ENCODE measurements at regions not wholly inside any gene's neighbourhood (a gene's known extent, or its start where the extent isn't known, plus 50 kb on each side); places are given as distances from the start of the nearest gene placed in this dataset.

DNA sequence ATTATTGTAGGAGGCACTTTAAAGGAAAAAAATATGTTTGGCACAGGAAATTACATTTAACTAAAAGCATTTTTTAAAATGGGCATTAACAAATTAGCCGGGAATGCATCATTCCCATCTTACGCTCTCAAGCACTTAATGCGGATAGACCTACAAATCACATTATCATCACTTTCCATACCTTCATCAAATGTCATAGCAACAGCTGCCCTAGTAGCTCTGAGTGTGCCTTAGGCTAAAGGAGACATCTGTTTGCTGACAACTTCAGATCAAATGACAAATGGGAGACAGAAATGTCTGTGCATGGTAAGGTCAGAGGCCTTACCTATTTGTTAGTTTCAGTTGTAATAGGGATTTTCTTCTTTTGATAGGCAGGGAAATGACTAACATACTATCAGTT is 773.2 kb upstream of the SLC10A2 start:
- DNase-seq (ENCODE audit: low spot score), result no peak
- H4K91ac ChIP-seq (ENCODE audit: low read depth, low read length, poor library complexity), result no peak overlapping the region
- no peak overlapping the region for H3K14ac ChIP-seq (ENCODE audit: low read length)
- H3K4ac ChIP-seq (ENCODE audit: low read length), result no peak overlapping the region
- no peak overlapping the region for H2AK5ac ChIP-seq (ENCODE audit: low read depth, low read length)
- no peaks in the 10 kb centered on the region for H3K36me3 ChIP-seq (replicated peaks in 1 of 2; ENCODE audit: control insufficient read depth in 2 of 2, insufficient read depth in 2 of 2, low read length in 2 of 2)
- no peak overlapping the region for H3K23ac ChIP-seq (ENCODE audit: low read depth, low read length, poor library complexity)
- H2BK12ac ChIP-seq (ENCODE audit: low read length), result no peak overlapping the region
- H3K4me2 ChIP-seq (ENCODE audit: insufficient read depth, low read length, poor library complexity, severe bottlenecking), result no peak overlapping the region
- H3K27ac ChIP-seq (replicated peaks; ENCODE audit: low read length), result no peak overlapping the region
- H2BK15ac ChIP-seq (ENCODE audit: low read length), result no peak overlapping the region
- no CpG with 5 or more reads among the region's 3 CpGs for WGBS, 2 donors (ENCODE audit: extremely low coverage in 2 of 2, insufficient read length in 2 of 2, insufficient replicate concordance in 1 of 2)
- H3K9me3 ChIP-seq (replicated peaks in 1 of 2; ENCODE audit: control insufficient read depth in 2 of 2, insufficient read depth in 1 of 2, low read depth in 1 of 2, low read length in 2 of 2), result peaks cover 0 to under 1% of the 10 kb centered on the region in 2 donors
- H2AFZ ChIP-seq (ENCODE audit: low read length), result no peak overlapping the region
- H3K18ac ChIP-seq (ENCODE audit: low read length), result no peak overlapping the region
- H4K8ac ChIP-seq (ENCODE audit: low read depth, low read length), result no peak overlapping the region
- H2BK5ac ChIP-seq (ENCODE audit: low read length), result no peak overlapping the region
- H3K9ac ChIP-seq (ENCODE audit: low read depth, low read length, poor library complexity), result no peak overlapping the region
- H3K27me3 ChIP-seq (ENCODE audit: control insufficient read depth in 3 of 3, insufficient read depth in 3 of 3, low read depth in 1 of 3, low read length in 3 of 3), result no peaks in the 10 kb centered on the region
- H3K4me1 ChIP-seq (ENCODE audit: control insufficient read depth in 2 of 2, insufficient read depth in 1 of 2, low read depth in 1 of 2, low read length in 2 of 2), result peaks cover 0 to 18% of the 10 kb centered on the region in 2 donors
- H3K79me1 ChIP-seq (ENCODE audit: low read depth, low read length), result no peaks in the 10 kb centered on the region
- H3K4me3 ChIP-seq (ENCODE audit: low read length in 2 of 2), result no peak overlapping the region
- no peak overlapping the region for H2BK120ac ChIP-seq (ENCODE audit: low read depth, low read length)

DNA sequence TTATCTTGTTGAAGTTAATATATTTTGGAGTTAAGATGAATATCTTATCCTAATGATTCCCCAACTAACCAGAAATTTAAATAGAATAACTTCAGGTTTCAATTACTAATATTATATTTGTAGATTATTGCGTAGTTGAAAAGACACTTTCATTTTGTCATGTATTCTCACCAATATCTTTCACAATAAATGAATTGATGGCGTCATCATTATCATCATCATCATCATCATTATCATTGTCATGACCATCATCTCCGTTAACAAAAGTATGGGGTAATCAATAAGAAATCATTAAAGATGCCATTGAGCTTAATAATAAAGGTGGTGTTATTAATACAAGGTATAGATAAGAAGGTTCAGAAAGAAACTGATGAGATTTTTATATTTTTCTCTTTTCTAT is 768.8 kb upstream of the SLC10A2 start:
- H2BK15ac ChIP-seq (ENCODE audit: low read length), result no peak overlapping the region
- no peaks in the 10 kb centered on the region for H3K79me1 ChIP-seq (ENCODE audit: low read depth, low read length)
- H2AFZ ChIP-seq (ENCODE audit: low read length), result no peak overlapping the region
- peaks cover 0 to 21% of the 10 kb centered on the region in 2 donors for H3K4me1 ChIP-seq (ENCODE audit: control insufficient read depth in 2 of 2, insufficient read depth in 1 of 2, low read depth in 1 of 2, low read length in 2 of 2)
- no peak overlapping the region for H3K4me2 ChIP-seq (ENCODE audit: insufficient read depth, low read length, poor library complexity, severe bottlenecking)
- no peak overlapping the region for H2BK5ac ChIP-seq (ENCODE audit: low read length)
- H3K36me3 ChIP-seq (replicated peaks in 1 of 2; ENCODE audit: control insufficient read depth in 2 of 2, insufficient read depth in 2 of 2, low read length in 2 of 2), result no peaks in the 10 kb centered on the region
- H2AK5ac ChIP-seq (ENCODE audit: low read depth, low read length), result no peak overlapping the region
- no peak overlapping the region for H4K8ac ChIP-seq (ENCODE audit: low read depth, low read length)
- H3K9ac ChIP-seq (ENCODE audit: low read depth, low read length, poor library complexity), result no peak overlapping the region
- no peak overlapping the region for H3K23ac ChIP-seq (ENCODE audit: low read depth, low read length, poor library complexity)
- H3K9me3 ChIP-seq (replicated peaks in 1 of 2; ENCODE audit: control insufficient read depth in 2 of 2, insufficient read depth in 1 of 2, low read depth in 1 of 2, low read length in 2 of 2), result peaks cover 0 to 14% of the 10 kb centered on the region in 2 donors
- WGBS, 2 donors (ENCODE audit: extremely low coverage in 2 of 2, insufficient read length in 2 of 2, insufficient replicate concordance in 1 of 2), result no CpG with 5 or more reads among the region's 3 CpGs
- no peak overlapping the region for H2BK12ac ChIP-seq (ENCODE audit: low read length)
- no peak overlapping the region for H3K14ac ChIP-seq (ENCODE audit: low read length)
- H3K4ac ChIP-seq (ENCODE audit: low read length), result no peak overlapping the region
- H3K4me3 ChIP-seq (ENCODE audit: low read length in 2 of 2), result no peak overlapping the region
- DNase-seq (ENCODE audit: low spot score), result no peak
- no peak overlapping the region for H3K27ac ChIP-seq (replicated peaks; ENCODE audit: low read length)
- H4K91ac ChIP-seq (ENCODE audit: low read depth, low read length, poor library complexity), result no peak overlapping the region
- no peak overlapping the region for H2BK120ac ChIP-seq (ENCODE audit: low read depth, low read length)
- H3K27me3 ChIP-seq (ENCODE audit: control insufficient read depth in 3 of 3, insufficient read depth in 3 of 3, low read depth in 1 of 3, low read length in 3 of 3), result no peaks in the 10 kb centered on the region
- no peak overlapping the region for H3K18ac ChIP-seq (ENCODE audit: low read length)

DNA sequence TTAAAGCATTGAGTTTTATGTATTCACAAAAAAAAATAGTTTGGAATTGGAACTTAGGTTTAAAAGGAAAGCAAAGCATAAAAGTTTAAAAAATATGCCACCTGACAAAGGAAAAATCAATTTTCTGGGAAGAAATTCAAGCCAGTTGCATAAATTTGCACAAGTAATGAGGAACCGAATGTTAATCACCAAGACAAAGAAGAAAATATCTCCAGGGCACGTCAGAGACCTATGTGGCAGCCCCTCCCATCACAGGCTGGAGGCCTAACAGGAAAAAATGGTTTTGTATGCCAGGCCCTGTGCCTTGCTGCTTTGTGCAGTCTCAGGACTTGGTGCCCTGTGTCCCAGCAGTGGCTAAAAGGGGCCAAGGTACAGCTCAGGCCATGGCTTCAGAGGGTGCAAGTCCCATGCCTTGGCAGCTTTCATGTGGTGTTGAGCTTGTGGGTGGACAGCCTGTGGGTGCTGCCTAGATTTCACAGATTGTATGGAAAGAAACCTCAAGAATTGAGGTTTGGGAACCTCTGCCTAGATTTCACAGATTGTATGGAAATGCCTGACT is 767.2 kb upstream of the SLC10A2 start:
- Histone ChIP-seq H2BK12ac (ENCODE audit: low read length) (no peak overlapping the region), H3K27ac (replicated peaks; ENCODE audit: low read length) (no peak overlapping the region), H2BK120ac (ENCODE audit: low read depth, low read length) (no peak overlapping the region), H3K4me2 (ENCODE audit: insufficient read depth, low read length, poor library complexity, severe bottlenecking) (no peak overlapping the region), H2AFZ (ENCODE audit: low read length) (no peak overlapping the region), H2BK15ac (ENCODE audit: low read length) (no peak overlapping the region), H3K4me1 (ENCODE audit: control insufficient read depth in 2 of 2, insufficient read depth in 1 of 2, low read depth in 1 of 2, low read length in 2 of 2) (peaks cover 0 to 13% of the 10 kb centered on the region in 2 donors), H3K23ac (ENCODE audit: low read depth, low read length, poor library complexity) (no peak overlapping the region), H3K27me3 (ENCODE audit: control insufficient read depth in 3 of 3, insufficient read depth in 3 of 3, low read depth in 1 of 3, low read length in 3 of 3) (no peaks in the 10 kb centered on the region), H3K4ac (ENCODE audit: low read length) (no peak overlapping the region), H3K9me3 (replicated peaks in 1 of 2; ENCODE audit: control insufficient read depth in 2 of 2, insufficient read depth in 1 of 2, low read depth in 1 of 2, low read length in 2 of 2) (peaks cover 0 to 14% of the 10 kb centered on the region in 2 donors), H4K91ac (ENCODE audit: low read depth, low read length, poor library complexity) (no peak overlapping the region), H2BK5ac (ENCODE audit: low read length) (no peak overlapping the region), H4K8ac (ENCODE audit: low read depth, low read length) (no peak overlapping the region), H3K36me3 (replicated peaks in 1 of 2; ENCODE audit: control insufficient read depth in 2 of 2, insufficient read depth in 2 of 2, low read length in 2 of 2) (no peaks in the 10 kb centered on the region), H2AK5ac (ENCODE audit: low read depth, low read length) (no peak overlapping the region), H3K4me3 (ENCODE audit: low read length in 2 of 2) (no peak overlapping the region), H3K14ac (ENCODE audit: low read length) (no peak overlapping the region), H3K9ac (ENCODE audit: low read depth, low read length, poor library complexity) (no peak overlapping the region), H3K18ac (ENCODE audit: low read length) (no peak overlapping the region), H3K79me1 (ENCODE audit: low read depth, low read length) (no peaks in the 10 kb centered on the region)
- no peak for DNase-seq (ENCODE audit: low spot score)
- WGBS, 2 donors (ENCODE audit: extremely low coverage in 2 of 2, insufficient read length in 2 of 2, insufficient replicate concordance in 1 of 2), result no CpG with 5 or more reads among the region's 2 CpGs

DNA sequence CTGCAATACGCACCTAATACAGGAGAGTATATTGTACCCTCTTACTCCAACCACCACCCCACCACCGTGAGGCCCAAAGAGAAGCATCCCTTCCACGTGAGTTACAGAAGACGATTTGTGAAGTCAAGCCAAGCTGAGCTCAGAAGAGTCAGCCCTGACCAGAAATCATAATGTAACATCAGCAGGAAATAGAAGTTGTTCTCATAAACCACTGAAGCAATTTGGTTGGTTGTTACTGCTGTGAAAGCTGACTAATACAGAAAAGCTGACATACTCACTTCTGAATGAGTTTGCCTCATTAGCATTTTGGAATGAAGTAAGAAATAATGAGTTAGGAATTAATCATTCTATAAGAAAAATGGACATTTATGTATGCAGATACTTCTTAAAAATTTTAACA is 749.4 kb upstream of the SLC10A2 start:
- Histone ChIP-seq H2AFZ (ENCODE audit: low read length) (no peak overlapping the region), H3K36me3 (replicated peaks in 1 of 2; ENCODE audit: control insufficient read depth in 2 of 2, insufficient read depth in 2 of 2, low read length in 2 of 2) (no peaks in the 10 kb centered on the region), H3K4ac (ENCODE audit: low read length) (no peak overlapping the region), H4K91ac (ENCODE audit: low read depth, low read length, poor library complexity) (no peak overlapping the region), H2BK15ac (ENCODE audit: low read length) (no peak overlapping the region), H3K79me1 (ENCODE audit: low read depth, low read length) (no peaks in the 10 kb centered on the region), H3K18ac (ENCODE audit: low read length) (no peak overlapping the region), H3K27ac (replicated peaks; ENCODE audit: low read length) (no peak overlapping the region), H3K9ac (ENCODE audit: low read depth, low read length, poor library complexity) (no peak overlapping the region), H2BK5ac (ENCODE audit: low read length) (no peak overlapping the region), H3K4me1 (ENCODE audit: control insufficient read depth in 2 of 2, insufficient read depth in 1 of 2, low read depth in 1 of 2, low read length in 2 of 2) (no peaks in the 10 kb centered on the region), H2BK12ac (ENCODE audit: low read length) (no peak overlapping the region), H3K9me3 (replicated peaks in 1 of 2; ENCODE audit: control insufficient read depth in 2 of 2, insufficient read depth in 1 of 2, low read depth in 1 of 2, low read length in 2 of 2) (peaks cover 3 to 8% of the 10 kb centered on the region in 2 donors), H4K8ac (ENCODE audit: low read depth, low read length) (no peak overlapping the region), H2BK120ac (ENCODE audit: low read depth, low read length) (no peak overlapping the region), H2AK5ac (ENCODE audit: low read depth, low read length) (no peak overlapping the region), H3K27me3 (ENCODE audit: control insufficient read depth in 3 of 3, insufficient read depth in 3 of 3, low read depth in 1 of 3, low read length in 3 of 3) (no peaks in the 10 kb centered on the region), H3K14ac (ENCODE audit: low read length) (no peak overlapping the region), H3K4me3 (ENCODE audit: low read length in 2 of 2) (no peak overlapping the region), H3K4me2 (ENCODE audit: insufficient read depth, low read length, poor library complexity, severe bottlenecking) (no peak overlapping the region), H3K23ac (ENCODE audit: low read depth, low read length, poor library complexity) (no peak overlapping the region)
- no CpG with 5 or more reads among the region's 4 CpGs for WGBS, 2 donors (ENCODE audit: extremely low coverage in 2 of 2, insufficient read length in 2 of 2, insufficient replicate concordance in 1 of 2)
- DNase-seq (ENCODE audit: low spot score), result no peak

Data from neuronal stem cell (in vitro differentiated cells).